CD14-positive monocyte (primary cell): ENCODE measurements at regions not wholly inside any gene's neighbourhood (a gene's known extent, or its start where the extent isn't known, plus 50 kb on each side); places are given as distances from the start of the nearest gene placed in this dataset.

ENCODE experiments used
- DNase-seq, 3 donors: peaks; one replicate each; pipeline ENCODE4 v3.0.0-alpha.2; 2011 to 2022
- H2AFZ ChIP-seq: 2 replicates; pipeline ENCODE4 v1.6.0; 2012; ENCODE audit warnings: mild to moderate bottlenecking, low read depth, low read length, inconsistent platforms; ENCODE audit not compliant: insufficient read depth, poor library complexity, severe bottlenecking
- H3K27ac ChIP-seq, 2 donors: 1 replicate in 1 of 2; 2 replicates in 1 of 2; pipeline ENCODE4 v1.5.1; 2012 to 2013; ENCODE audit warnings: low read length in 2 of 2, control low read depth in 1 of 2, inconsistent platforms in 1 of 2, low read depth in 1 of 2, mild to moderate bottlenecking in 1 of 2
- H3K27me3 ChIP-seq, 2 donors: one replicate each; pipeline versions ENCODE4 v1.6.0 to v1.6.1; 2011 to 2013; ENCODE audit warnings: low read length in 2 of 2; ENCODE audit not compliant: control insufficient read depth in 2 of 2, insufficient read depth in 2 of 2
- H3K36me3 ChIP-seq, 2 donors: replicated peaks in 1 of 2; 1 replicate in 1 of 2; 2 replicates in 1 of 2; pipeline versions ENCODE4 v1.5.1 to v1.6.1; 2012 to 2013; ENCODE audit warnings: low read length in 2 of 2, control low read depth in 1 of 2, inconsistent platforms in 1 of 2, mild to moderate bottlenecking in 1 of 2; ENCODE audit not compliant: insufficient read depth in 2 of 2, control insufficient read depth in 1 of 2
- H3K4me1 ChIP-seq, 2 donors: 1 replicate in 1 of 2; 2 replicates in 1 of 2; pipeline versions ENCODE4 v1.5.1 to v1.6.1; 2012 to 2013; ENCODE audit warnings: low read length in 2 of 2, control low read depth in 1 of 2, inconsistent platforms in 1 of 2, mild to moderate bottlenecking in 1 of 2, moderate library complexity in 1 of 2; ENCODE audit not compliant: insufficient read depth in 2 of 2, control insufficient read depth in 1 of 2
- H3K4me2 ChIP-seq: replicated peaks from 2 replicates; pipeline ENCODE3; 2012; ENCODE audit warnings: low read length, moderate library complexity, mild to moderate bottlenecking; ENCODE audit not compliant: poor library complexity, severe bottlenecking; ENCODE audit errors: extremely low read depth
- H3K4me3 ChIP-seq, 3 experiments: fragments of 200-600 bp in 1 of 3; sonication (generic) in 1 of 3; replicated peaks in 1 of 3; 1 replicate in 2 of 3; 2 replicates in 1 of 3; pipeline ENCODE4 v1.5.1; 2011 to 2013; ENCODE audit warnings: low read length in 3 of 3, mild to moderate bottlenecking in 3 of 3, control low read depth in 2 of 3, low read depth in 2 of 3, inconsistent platforms in 1 of 3, moderate library complexity in 1 of 3
- H3K79me2 ChIP-seq: 2 replicates; pipeline ENCODE4 v1.6.0; 2012; ENCODE audit warnings: mild to moderate bottlenecking, control low read depth, inconsistent platforms, low read length, moderate library complexity; ENCODE audit not compliant: insufficient read depth
- H3K9ac ChIP-seq: 2 replicates; pipeline ENCODE4 v1.6.0; 2017; ENCODE audit warnings: low read length, mild to moderate bottlenecking; ENCODE audit not compliant: insufficient read depth, poor library complexity, severe bottlenecking
- H3K9me3 ChIP-seq, 2 donors: replicated peaks in 1 of 2; 1 replicate in 1 of 2; 2 replicates in 1 of 2; pipeline versions ENCODE4 v1.5.1 to v1.6.1; 2012 to 2013; ENCODE audit warnings: low read length in 2 of 2, control low read depth in 1 of 2; ENCODE audit not compliant: control insufficient read depth in 1 of 2, insufficient read depth in 1 of 2
- H4K20me1 ChIP-seq: 2 replicates; pipeline ENCODE4 v1.6.0; 2012; ENCODE audit warnings: mild to moderate bottlenecking, low read length, control low read depth, moderate library complexity; ENCODE audit not compliant: insufficient read depth
- H3K27ac Mint-ChIP-seq, 7 donors: one replicate each; pipeline ENCODE4 v1.8.0; 2020; ENCODE audit warnings: mild to moderate bottlenecking in 7 of 7, mixed read lengths in 7 of 7, moderate library complexity in 6 of 7, inconsistent platforms in 2 of 7
- H3K27me3 Mint-ChIP-seq, 3 donors: one replicate each; pipeline ENCODE4 v1.8.0; 2021 to 2022; ENCODE audit warnings: low read depth in 3 of 3, mild to moderate bottlenecking in 3 of 3, mixed read lengths in 3 of 3, moderate library complexity in 3 of 3, inconsistent platforms in 1 of 3
- H3K36me3 Mint-ChIP-seq, 2 donors: one replicate each; pipeline ENCODE4 v1.8.0; 2020; ENCODE audit warnings: mixed read lengths in 2 of 2, inconsistent platforms in 1 of 2, mild to moderate bottlenecking in 1 of 2
- H3K4me1 Mint-ChIP-seq: one replicate; pipeline ENCODE4 v1.8.0; 2020; ENCODE audit warnings: mild to moderate bottlenecking, mixed read lengths
- H3K4me3 Mint-ChIP-seq, 2 donors: one replicate each; pipeline ENCODE4 v1.8.0; 2020; ENCODE audit warnings: mild to moderate bottlenecking in 2 of 2, mixed read lengths in 2 of 2, moderate library complexity in 1 of 2
- H3K9me3 Mint-ChIP-seq, 7 donors: one replicate each; pipeline ENCODE4 v1.8.0; 2020 to 2022; ENCODE audit warnings: mixed read lengths in 7 of 7, mild to moderate bottlenecking in 6 of 7, moderate library complexity in 6 of 7, inconsistent platforms in 2 of 7
- CTCF ChIP-seq: fragments of 200-600 bp; IDR thresholded peaks from one replicate; pipeline ENCODE4 v1.8.0; 2022; ENCODE audit warnings: antibody characterized with exemption, mild to moderate bottlenecking
- WGBS: methylation state at CpG from one replicate; pipeline ENCODE4 v1.1.5; 2013; ENCODE audit warnings: missing lambda C conversion rate; ENCODE audit not compliant: insufficient coverage; 5-methylcytosine and 5-hydroxymethylcytosine counted together
- intact Hi-C, 2 donors: fragments of 100-400 bp; cut with micrococcal nuclease; formaldehyde crosslinking; loops; one replicate each; pipeline versions ENCODE4 v1.15.0 to v1.15.1; 2023

GRCh38 chr7:15853832-15854470 lies 167.5 kb upstream of the MEOX2 start:
- Mint-ChIP-seq H3K4me1 (no peaks in the 10 kb centered on the region), H3K9me3 (peaks cover 3 to 7% (median 4%) of the 10 kb centered on the region in 7 donors), H3K4me3 (no peak overlapping the region), H3K27me3 (peaks cover 1% of the 10 kb centered on the region in 3 donors), H3K27ac (no peak overlapping the region), H3K36me3 (no peaks in the 10 kb centered on the region)
- no peak for DNase-seq
- Histone ChIP-seq H3K4me2 (no peak overlapping the region), H3K27me3 (no peaks in the 10 kb centered on the region), H3K27ac (no peak overlapping the region), H3K4me3 (no peak overlapping the region), H3K79me2 (no peaks in the 10 kb centered on the region), H3K9me3 (peaks cover 4 to 14% of the 10 kb centered on the region in 2 donors), H3K9ac (no peak overlapping the region), H4K20me1 (no peaks in the 10 kb centered on the region), H3K4me1 (no peaks in the 10 kb centered on the region), H2AFZ (no peak overlapping the region), H3K36me3 (no peaks in the 10 kb centered on the region)
- WGBS = 88% methylated on average over 1 of the region's 2 CpGs
- intact Hi-C loops = no loop called here
- no peak for TF ChIP-seq CTCF

DNA sequence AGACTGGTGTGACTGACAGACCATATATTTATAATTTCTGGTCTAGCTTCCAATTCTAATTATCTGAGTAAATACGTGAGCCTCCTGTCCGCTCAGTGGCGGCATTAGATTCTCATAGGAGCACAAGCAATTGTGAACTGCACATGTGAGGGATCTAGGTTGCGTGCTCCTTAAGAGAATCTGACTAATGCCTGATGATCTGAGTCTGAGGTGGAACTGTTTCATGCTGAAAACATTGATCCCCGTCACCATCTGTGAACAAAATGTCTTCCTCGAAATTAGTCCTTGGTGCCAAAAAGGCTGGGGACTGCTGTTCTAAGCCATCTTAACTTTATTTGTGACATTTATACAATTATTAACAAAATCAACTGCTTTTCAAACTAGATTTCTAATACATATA lies 164.7 kb upstream of the MEOX2 start:
- H3K4me2 ChIP-seq = no peak overlapping the region

More for the DNA sequence above, 164.7 kb upstream of the MEOX2 start:
- no peak for TF ChIP-seq CTCF
- 96% methylated on average over 6 of the region's 6 CpGs for WGBS
- H3K27me3 ChIP-seq = no peaks in the 10 kb centered on the region
- H3K4me3 Mint-ChIP-seq = no peak overlapping the region
- H3K79me2 ChIP-seq = no peaks in the 10 kb centered on the region
- H3K27ac Mint-ChIP-seq = no peak overlapping the region
- no peak overlapping the region for H3K27ac ChIP-seq
- no peak overlapping the region for H3K4me3 ChIP-seq
- H3K9me3 ChIP-seq = no peaks in the 10 kb centered on the region
- no peaks in the 10 kb centered on the region for H3K4me1 ChIP-seq
- no peak overlapping the region for H2AFZ ChIP-seq
- intact Hi-C loops = no loop called here
- H3K9ac ChIP-seq = no peak overlapping the region
- H4K20me1 ChIP-seq = no peaks in the 10 kb centered on the region
- peaks cover 0 to 4% (median 0%) of the 10 kb centered on the region in 7 donors for H3K9me3 Mint-ChIP-seq
- H3K27me3 Mint-ChIP-seq = peaks cover 0 to 1% (median 0%) of the 10 kb centered on the region in 3 donors
- DNase-seq = no peak
- H3K36me3 ChIP-seq = no peaks in the 10 kb centered on the region
- H3K4me1 Mint-ChIP-seq = no peaks in the 10 kb centered on the region
- H3K36me3 Mint-ChIP-seq = no peaks in the 10 kb centered on the region
